Esophagus muscularis mucosa (tissue), 4 donors: ENCODE measurements at regions not wholly inside any gene's neighbourhood (a gene's known extent, or its start where the extent isn't known, plus 50 kb on each side); places are given as distances from the start of the nearest gene placed in this dataset.

Experiments
- DNase-seq: peaks from one replicate; pipeline ENCODE4 v3.0.0-alpha.2; 2017; ENCODE audit errors: extremely low spot score
- H3K27ac ChIP-seq, 4 donors: fragments of 200-600 bp; sonication (generic); replicated peaks in 1 of 4; 1 replicate in 3 of 4; 2 replicates in 1 of 4; pipeline ENCODE4 v1.5.1; 2016 to 2019; ENCODE audit warnings: mild to moderate bottlenecking in 1 of 4
- H3K27me3 ChIP-seq, 4 donors: fragments of 200-600 bp; sonication (generic); one replicate each; pipeline versions ENCODE4 v1.5.1 to v1.6.0; 2016 to 2019
- H3K36me3 ChIP-seq, 4 donors: fragments of 200-600 bp; sonication (generic); one replicate each; pipeline ENCODE4 v1.5.1; 2016 to 2019
- H3K4me1 ChIP-seq, 4 donors: fragments of 200-600 bp; sonication (generic); one replicate each; pipeline ENCODE4 v1.5.1; 2016 to 2019
- H3K4me3 ChIP-seq, 4 donors: fragments of 200-600 bp; sonication (generic); 1 replicate in 2 of 4; 2 replicates in 2 of 4; pipeline ENCODE4 v1.5.1; 2016 to 2019; ENCODE audit warnings: mild to moderate bottlenecking in 4 of 4, moderate library complexity in 1 of 4
- H3K9me3 ChIP-seq, 4 donors: fragments of 200-600 bp; sonication (generic); 1 replicate in 3 of 4; 2 replicates in 1 of 4; pipeline ENCODE4 v1.5.1; 2016 to 2019
- EP300 ChIP-seq: sonication (generic); formaldehyde crosslinking; IDR thresholded peaks from one replicate; pipeline ENCODE4 v1.6.1; 2017; ENCODE audit warnings: antibody characterized with exemption
- POLR2A ChIP-seq: fragments of 450-650 bp; IDR thresholded peaks from one replicate; pipeline ENCODE4 v1.6.1; 2017; ENCODE audit warnings: antibody characterized with exemption, moderate library complexity, mild to moderate bottlenecking, low read depth
- POLR2AphosphoS5 ChIP-seq, 2 donors: sonication (generic); formaldehyde crosslinking; IDR thresholded peaks; one replicate each; pipeline ENCODE4 v1.6.1; 2017; ENCODE audit warnings: antibody characterized with exemption in 2 of 2
- WGBS: methylation state at CpG from one replicate; pipeline ENCODE4 v1.1.5; 2018; 5-methylcytosine and 5-hydroxymethylcytosine counted together
- intact Hi-C: fragments of 100-400 bp; cut with DNase I; formaldehyde crosslinking; loops from one replicate; pipeline ENCODE4 v1.15.1; 2023
- TF ChIP-seq, protein P1 (sequence below), 3 experiments: fragments of 200-600 bp in 2 of 3; fragments of 450-650 bp in 1 of 3; sonication (generic) in 2 of 3; IDR thresholded peaks; one replicate each; pipeline ENCODE4 v1.5.1; 2017 to 2019; ENCODE audit warnings: antibody characterized with exemption in 3 of 3, mild to moderate bottlenecking in 2 of 3, moderate library complexity in 1 of 3

- TF ChIP-seq EP300, result no peak
- TF ChIP-seq, protein P1, sequence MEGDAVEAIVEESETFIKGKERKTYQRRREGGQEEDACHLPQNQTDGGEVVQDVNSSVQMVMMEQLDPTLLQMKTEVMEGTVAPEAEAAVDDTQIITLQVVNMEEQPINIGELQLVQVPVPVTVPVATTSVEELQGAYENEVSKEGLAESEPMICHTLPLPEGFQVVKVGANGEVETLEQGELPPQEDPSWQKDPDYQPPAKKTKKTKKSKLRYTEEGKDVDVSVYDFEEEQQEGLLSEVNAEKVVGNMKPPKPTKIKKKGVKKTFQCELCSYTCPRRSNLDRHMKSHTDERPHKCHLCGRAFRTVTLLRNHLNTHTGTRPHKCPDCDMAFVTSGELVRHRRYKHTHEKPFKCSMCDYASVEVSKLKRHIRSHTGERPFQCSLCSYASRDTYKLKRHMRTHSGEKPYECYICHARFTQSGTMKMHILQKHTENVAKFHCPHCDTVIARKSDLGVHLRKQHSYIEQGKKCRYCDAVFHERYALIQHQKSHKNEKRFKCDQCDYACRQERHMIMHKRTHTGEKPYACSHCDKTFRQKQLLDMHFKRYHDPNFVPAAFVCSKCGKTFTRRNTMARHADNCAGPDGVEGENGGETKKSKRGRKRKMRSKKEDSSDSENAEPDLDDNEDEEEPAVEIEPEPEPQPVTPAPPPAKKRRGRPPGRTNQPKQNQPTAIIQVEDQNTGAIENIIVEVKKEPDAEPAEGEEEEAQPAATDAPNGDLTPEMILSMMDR (IDR thresholded peaks at IDR 0.05), result no peak
- no peak for TF ChIP-seq POLR2A
- no peak for TF ChIP-seq POLR2AphosphoS5 (IDR thresholded peaks at IDR 0.05)
- DNase-seq, result no peak
- no peak overlapping the region for H3K27ac ChIP-seq
- H3K4me3 ChIP-seq, result no peak overlapping the region
- H3K4me1 ChIP-seq, result peaks cover 0 to 10% (median 4%) of the 10 kb centered on the region in 4 donors
- H3K27me3 ChIP-seq, result no peaks in the 10 kb centered on the region
- no peaks in the 10 kb centered on the region for H3K36me3 ChIP-seq
- WGBS, result 47% methylated on average over 4 of the region's 4 CpGs
- H3K9me3 ChIP-seq, result no peaks in the 10 kb centered on the region
- intact Hi-C loops, result no loop called here
Measured at GRCh38 chr12:43180242-43180641, 371.8 kb downstream of the ADAMTS20 start.

- DNase-seq, result no peak
- intact Hi-C loops, result no loop called here
- Histone ChIP-seq H3K36me3 (no peaks in the 10 kb centered on the region), H3K27ac (no peak overlapping the region), H3K4me3 (no peak overlapping the region), H3K27me3 (no peaks in the 10 kb centered on the region), H3K9me3 (no peaks in the 10 kb centered on the region), H3K4me1 (peaks cover 0 to 10% (median 4%) of the 10 kb centered on the region in 4 donors)
- 50% methylated on average over 1 of the region's 1 CpG for WGBS
- TF ChIP-seq POLR2A (no peak), EP300 (no peak), POLR2AphosphoS5 (IDR thresholded peaks at IDR 0.05) (no peak)
- TF ChIP-seq, protein P1 (IDR thresholded peaks at IDR 0.05), result no peak
Measured at GRCh38 chr12:43179486-43179885, 372.5 kb downstream of the ADAMTS20 start.

DNA sequence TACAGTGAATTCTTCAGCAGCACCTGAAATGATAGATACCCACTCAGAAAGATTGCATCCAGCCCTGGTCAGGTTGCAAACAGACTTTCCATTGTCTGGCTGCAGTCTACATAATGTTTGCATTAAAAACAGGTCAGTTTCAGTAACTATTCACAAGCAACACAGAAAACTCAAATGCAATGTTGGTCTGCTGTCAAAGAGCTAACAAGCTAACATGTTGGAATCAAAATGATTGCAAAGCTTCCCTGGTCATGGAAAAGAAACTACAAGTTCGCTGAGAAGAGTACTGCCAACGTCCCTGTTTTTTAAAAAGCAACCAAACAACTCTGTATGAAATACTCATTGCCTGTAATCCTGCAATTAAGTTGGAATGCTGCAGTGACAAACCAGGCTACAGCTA is 374.7 kb downstream of the ADAMTS20 start:
- H3K27ac ChIP-seq, result no peak overlapping the region
- H3K9me3 ChIP-seq, result no peaks in the 10 kb centered on the region
- no peak overlapping the region for H3K4me3 ChIP-seq
- WGBS, result 88% methylated on average over 2 of the region's 2 CpGs
- peaks cover 0 to 10% (median 4%) of the 10 kb centered on the region in 4 donors for H3K4me1 ChIP-seq
- H3K27me3 ChIP-seq, result no peaks in the 10 kb centered on the region
- TF ChIP-seq EP300 (no peak), POLR2A (no peak), POLR2AphosphoS5 (IDR thresholded peaks at IDR 0.05) (no peak)
- TF ChIP-seq, protein P1 (IDR thresholded peaks at IDR 0.05), result no peak
- H3K36me3 ChIP-seq, result no peaks in the 10 kb centered on the region
- no peak for DNase-seq
- intact Hi-C loops, result no loop called here

DNA sequence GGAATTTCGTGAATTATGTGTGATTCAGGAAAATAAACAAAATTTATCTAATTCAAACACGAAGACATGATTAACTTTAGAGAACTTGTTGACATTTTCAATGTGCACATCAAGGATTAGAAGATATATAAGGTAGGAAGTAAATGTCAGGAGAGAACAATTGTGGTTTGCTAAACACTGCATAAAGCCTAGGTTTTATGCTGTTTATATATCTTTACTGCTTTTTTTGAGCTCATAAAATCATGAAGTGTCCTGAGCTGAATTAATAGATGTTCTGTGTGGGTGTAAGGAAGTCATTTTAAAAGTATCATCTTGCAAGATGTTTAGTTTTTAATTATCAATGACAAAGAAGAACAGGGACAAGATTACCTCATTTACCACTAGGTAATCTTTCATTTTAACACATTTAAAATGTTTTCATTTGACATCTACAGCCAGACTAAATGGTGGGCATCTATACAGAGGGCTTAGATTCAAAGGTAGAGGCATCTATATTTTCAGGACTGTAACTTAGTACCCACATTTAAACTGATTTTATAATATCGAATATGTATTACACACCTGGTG is 382.8 kb downstream of the ADAMTS20 start:
- 69% methylated on average over 3 of the region's 3 CpGs for WGBS
- intact Hi-C loops, result no loop called here
- no peak for TF ChIP-seq EP300
- no peak for TF ChIP-seq POLR2A
- TF ChIP-seq POLR2AphosphoS5 (IDR thresholded peaks at IDR 0.05), result no peak
- TF ChIP-seq, protein P1 (IDR thresholded peaks at IDR 0.05), result no peak
- Histone ChIP-seq H3K4me1 (no peaks in the 10 kb centered on the region), H3K27me3 (no peaks in the 10 kb centered on the region), H3K36me3 (no peaks in the 10 kb centered on the region), H3K27ac (no peak overlapping the region), H3K4me3 (no peak overlapping the region), H3K9me3 (no peaks in the 10 kb centered on the region)
- no peak for DNase-seq

DNA sequence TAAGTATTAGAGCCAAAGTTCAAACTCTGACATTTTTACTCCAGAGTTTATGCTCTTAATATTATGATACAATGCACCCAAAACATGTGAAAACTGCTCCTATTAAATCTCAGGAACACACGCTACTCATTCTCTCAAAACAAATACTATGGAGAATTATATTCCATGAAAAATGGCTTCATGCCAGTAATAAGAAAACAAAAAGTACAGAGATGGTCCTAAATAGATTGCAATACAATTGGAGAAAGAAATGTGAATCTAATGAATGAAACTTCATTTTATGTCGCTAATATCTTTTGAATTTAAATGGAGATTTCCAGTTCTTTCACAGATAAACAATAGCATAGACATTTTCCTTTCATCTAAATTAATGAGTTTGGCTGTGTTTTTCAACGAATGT is 384.3 kb downstream of the ADAMTS20 start:
- no peak for TF ChIP-seq POLR2AphosphoS5 (IDR thresholded peaks at IDR 0.05)
- TF ChIP-seq, protein P1 (IDR thresholded peaks at IDR 0.05), result no peak
- no peak for TF ChIP-seq POLR2A
- TF ChIP-seq EP300, result no peak
- H3K4me1 ChIP-seq, result no peaks in the 10 kb centered on the region
- H3K27ac ChIP-seq, result no peak overlapping the region
- H3K36me3 ChIP-seq, result no peaks in the 10 kb centered on the region
- H3K4me3 ChIP-seq, result no peak overlapping the region
- H3K27me3 ChIP-seq, result no peaks in the 10 kb centered on the region
- intact Hi-C loops, result no loop called here
- no peaks in the 10 kb centered on the region for H3K9me3 ChIP-seq
- WGBS, result 41% methylated on average over 3 of the region's 3 CpGs
- no peak for DNase-seq
